ENCODE measurements at regions not wholly inside any gene's neighbourhood (a gene's known extent, or its start where the extent isn't known, plus 50 kb on each side); places are given as distances from the start of the nearest gene placed in this dataset.

- DNase-seq, result no peak
Measured at GRCh38 chr1:56340977-56341376, 238.4 kb downstream of the PLPP3 start.

GRCh38 chr1:56339786-56340465, 239.4 kb downstream of the PLPP3 start:
- DNase-seq, result no peak

- no peak for DNase-seq
Measured at GRCh38 chr1:56339093-56339492, 240.3 kb downstream of the PLPP3 start.

- no peak for DNase-seq
Measured at GRCh38 chr1:56336982-56337381, 242.4 kb downstream of the PLPP3 start.

- no peak for DNase-seq
Measured at GRCh38 chr1:56335394-56335793, 244.0 kb downstream of the PLPP3 start.

GRCh38 chr1:56334047-56334446, 245.3 kb downstream of the PLPP3 start:
- DNase-seq, result no peak

- DNase-seq, result no peak
Measured at GRCh38 chr1:56333461-56333860, 245.9 kb downstream of the PLPP3 start.

- no peak for DNase-seq
Measured at GRCh38 chr1:56331892-56332567, 247.3 kb downstream of the PLPP3 start.

- no peak for DNase-seq
Measured at GRCh38 chr1:56331207-56331891, 248.0 kb downstream of the PLPP3 start.

GRCh38 chr1:56330391-56331026, 248.9 kb downstream of the PLPP3 start:
- no peak for DNase-seq

- DNase-seq, result no peak
Measured at GRCh38 chr1:56329970-56330369, 249.4 kb downstream of the PLPP3 start.

- DNase-seq, result no peak
Measured at GRCh38 chr1:56327195-56327594, 252.2 kb downstream of the PLPP3 start.

- DNase-seq, result no peak
Measured at GRCh38 chr1:56326056-56326455, 253.3 kb downstream of the PLPP3 start.

GRCh38 chr1:56324504-56324903, 254.9 kb downstream of the PLPP3 start:
- no peak for DNase-seq

GRCh38 chr1:56322211-56322610, 257.2 kb downstream of the PLPP3 start:
- DNase-seq, result no peak

GRCh38 chr1:56321150-56321490, 258.2 kb downstream of the PLPP3 start:
- no peak for DNase-seq

- no peak for DNase-seq
Measured at GRCh38 chr1:56320464-56321149, 258.8 kb downstream of the PLPP3 start.

GRCh38 chr1:56317722-56318121, 261.6 kb downstream of the PLPP3 start:
- no peak for DNase-seq

GRCh38 chr1:56315293-56315942, 263.9 kb downstream of the PLPP3 start:
- DNase-seq, result no peak

- no peak for DNase-seq
Measured at GRCh38 chr1:56313560-56313959, 265.8 kb downstream of the PLPP3 start.

GRCh38 chr1:56311766-56312165, 267.6 kb downstream of the PLPP3 start:
- no peak for DNase-seq

- DNase-seq, result no peak
Measured at GRCh38 chr1:56310945-56311344, 268.4 kb downstream of the PLPP3 start.

- no peak for DNase-seq
Measured at GRCh38 chr1:56309065-56309464, 270.3 kb downstream of the PLPP3 start.

Measured in NCI-H2107 (cell line).